ENCODE measurements at regions not wholly inside any gene's neighbourhood (a gene's known extent, or its start where the extent isn't known, plus 50 kb on each side); places are given as distances from the start of the nearest gene placed in this dataset.

- TF ChIP-seq CTCF (IDR thresholded peaks at IDR 0.05) (no peak), POLR2AphosphoS5 (IDR thresholded peaks at IDR 0.05) (no peak), POLR2A (IDR thresholded peaks at IDR 0.05) (no peak)
Observed at GRCh38 chr7:10604128-10604527, 369.5 kb upstream of the PHF14 start.
